ENCODE measurements at regions not wholly inside any gene's neighbourhood (a gene's known extent, or its start where the extent isn't known, plus 50 kb on each side); places are given as distances from the start of the nearest gene placed in this dataset.

GRCh38 chr7:56181010-56181409, 64.8 kb upstream of the NUPR2 start:
- Mint-ChIP-seq H3K9me3 (peaks cover 0 to 2% (median 0%) of the 10 kb centered on the region in 5 donors), H3K27me3 (peaks cover 2 to 7% of the 10 kb centered on the region in 2 donors), H3K36me3 (no peaks in the 10 kb centered on the region), H3K27ac (no peak overlapping the region), H3K4me3 (no peak overlapping the region), H3K4me1 (no peaks in the 10 kb centered on the region)
- Histone ChIP-seq H3K4me3 (ENCODE audit: low read length) (no peak overlapping the region), H3K4me1 (ENCODE audit: insufficient read depth, low read length) (no peaks in the 10 kb centered on the region), H3K27me3 (ENCODE audit: insufficient read depth, low read length, poor library complexity, severe bottlenecking) (no peaks in the 10 kb centered on the region), H3K36me3 (ENCODE audit: insufficient read depth, low read length) (no peaks in the 10 kb centered on the region), H3K9me3 (ENCODE audit: low read length) (no peaks in the 10 kb centered on the region), H3K27ac (ENCODE audit: low read depth, low read length) (no peak overlapping the region)
- POLR2A ChIA-PET, result no interaction called here
- no peak for DNase-seq
- CTCF ChIA-PET, result no interaction called here

- Histone ChIP-seq H3K4me3 (ENCODE audit: low read length) (no peak overlapping the region), H3K4me1 (ENCODE audit: insufficient read depth, low read length) (no peaks in the 10 kb centered on the region), H3K36me3 (ENCODE audit: insufficient read depth, low read length) (no peaks in the 10 kb centered on the region), H3K27me3 (ENCODE audit: insufficient read depth, low read length, poor library complexity, severe bottlenecking) (no peaks in the 10 kb centered on the region), H3K27ac (ENCODE audit: low read depth, low read length) (no peak overlapping the region), H3K9me3 (ENCODE audit: low read length) (no peaks in the 10 kb centered on the region)
- CTCF ChIA-PET, result no interaction called here
- Mint-ChIP-seq H3K9me3 (peaks cover 0 to 7% (median 1%) of the 10 kb centered on the region in 5 donors), H3K27ac (no peak overlapping the region), H3K27me3 (peaks cover 14 to 19% of the 10 kb centered on the region in 2 donors), H3K4me1 (no peaks in the 10 kb centered on the region), H3K36me3 (no peaks in the 10 kb centered on the region), H3K4me3 (no peak overlapping the region)
- POLR2A ChIA-PET, result no interaction called here
- DNase-seq, result no peak
Observed at GRCh38 chr7:56175771-56176170, 59.6 kb upstream of the NUPR2 start.

GRCh38 chr7:56174875-56175760, 58.9 kb upstream of the NUPR2 start:
- CTCF ChIA-PET, result no interaction called here
- H3K36me3 ChIP-seq (ENCODE audit: insufficient read depth, low read length), result no peaks in the 10 kb centered on the region
- Mint-ChIP-seq H3K27me3 (peaks cover 16 to 19% of the 10 kb centered on the region in 2 donors), H3K4me3 (no peak overlapping the region), H3K36me3 (no peaks in the 10 kb centered on the region), H3K27ac (no peak overlapping the region), H3K4me1 (no peaks in the 10 kb centered on the region), H3K9me3 (peaks cover 0 to 7% (median 1%) of the 10 kb centered on the region in 5 donors)
- POLR2A ChIA-PET, result no interaction called here
- H3K27ac ChIP-seq (ENCODE audit: low read depth, low read length), result no peak overlapping the region
- no peaks in the 10 kb centered on the region for H3K4me1 ChIP-seq (ENCODE audit: insufficient read depth, low read length)
- DNase-seq, result no peak
- H3K4me3 ChIP-seq (ENCODE audit: low read length), result no peak overlapping the region
- H3K9me3 ChIP-seq (ENCODE audit: low read length), result no peaks in the 10 kb centered on the region
- no peaks in the 10 kb centered on the region for H3K27me3 ChIP-seq (ENCODE audit: insufficient read depth, low read length, poor library complexity, severe bottlenecking)

- H3K4me3 ChIP-seq (ENCODE audit: low read length), result no peak overlapping the region
- Mint-ChIP-seq H3K9me3 (peaks cover 0 to 7% (median 1%) of the 10 kb centered on the region in 5 donors), H3K27ac (no peak overlapping the region), H3K4me1 (no peaks in the 10 kb centered on the region), H3K36me3 (no peaks in the 10 kb centered on the region), H3K4me3 (no peak overlapping the region), H3K27me3 (peaks cover 16 to 19% of the 10 kb centered on the region in 2 donors)
- H3K4me1 ChIP-seq (ENCODE audit: insufficient read depth, low read length), result no peaks in the 10 kb centered on the region
- DNase-seq, result no peak
- no peaks in the 10 kb centered on the region for H3K9me3 ChIP-seq (ENCODE audit: low read length)
- ChIA-PET POLR2A (no interaction called here), CTCF (no interaction called here)
- H3K27ac ChIP-seq (ENCODE audit: low read depth, low read length), result no peak overlapping the region
- no peaks in the 10 kb centered on the region for H3K27me3 ChIP-seq (ENCODE audit: insufficient read depth, low read length, poor library complexity, severe bottlenecking)
- H3K36me3 ChIP-seq (ENCODE audit: insufficient read depth, low read length), result no peaks in the 10 kb centered on the region
Observed at GRCh38 chr7:56174346-56174874, 58.2 kb upstream of the NUPR2 start.
